HEK293 (cell line): ENCODE measurements at regions not wholly inside any gene's neighbourhood (a gene's known extent, or its start where the extent isn't known, plus 50 kb on each side); places are given as distances from the start of the nearest gene placed in this dataset.

Experiments used
- CTCF ChIP-seq: fragments of 450-650 bp; formaldehyde crosslinking; IDR thresholded peaks from 2 replicates; pipeline ENCODE4 v1.5.1; 2016; ENCODE audit warnings: missing biosample characterization, missing genetic modification characterization
- PBX3 ChIP-seq: sonication (generic); formaldehyde crosslinking; IDR thresholded peaks from 2 replicates; pipeline ENCODE4 v1.8.1; 2022; ENCODE audit warnings: mild to moderate bottlenecking, moderate library complexity, missing genetic modification reagents
- ZNF324 ChIP-seq: fragments of 450-650 bp; formaldehyde crosslinking; IDR thresholded peaks from 2 replicates; pipeline ENCODE4 v1.5.1; 2016; ENCODE audit warnings: missing biosample characterization, missing genetic modification characterization
- ZNF561 ChIP-seq: fragments of 450-650 bp; IDR thresholded peaks from 2 replicates; pipeline ENCODE4 v1.5.1; 2018; ENCODE audit warnings: missing biosample characterization, missing genetic modification characterization, borderline replicate concordance
- ZNF677 ChIP-seq: fragments of 450-650 bp; IDR thresholded peaks from 2 replicates; pipeline ENCODE4 v1.5.0; 2018; ENCODE audit warnings: missing biosample characterization, mild to moderate bottlenecking, missing genetic modification characterization, moderate library complexity

GRCh38 chr17:33902901-33903449, 352.1 kb upstream of the CCL2 start:
- no peak for TF ChIP-seq PBX3 (CRISPR knock-in tag)
- no peak for TF ChIP-seq CTCF (tag by site-specific recombination)
- no peak for TF ChIP-seq ZNF324 (tag by site-specific recombination)
- TF ChIP-seq ZNF677 (tag by site-specific recombination) = no peak
- no peak for TF ChIP-seq ZNF561 (tag by site-specific recombination)
